Vagina (tissue), 2 donors: ENCODE measurements at regions not wholly inside any gene's neighbourhood (a gene's known extent, or its start where the extent isn't known, plus 50 kb on each side); places are given as distances from the start of the nearest gene placed in this dataset.

Experiments
- DNase-seq, 2 donors: peaks; one replicate each; pipeline ENCODE4 v3.0.0-alpha.2; 2017; ENCODE audit errors: extremely low spot score in 2 of 2
- H3K27ac ChIP-seq: fragments of 200-600 bp; sonication (generic); one replicate; pipeline ENCODE4 v1.5.1; 2019
- H3K27me3 ChIP-seq: fragments of 200-600 bp; sonication (generic); one replicate; pipeline ENCODE4 v1.5.1; 2019
- H3K36me3 ChIP-seq, 2 donors: fragments of 200-600 bp; sonication (generic); one replicate each; pipeline ENCODE4 v1.5.1; 2017 to 2019
- H3K4me1 ChIP-seq: fragments of 200-600 bp; sonication (generic); one replicate; pipeline ENCODE4 v1.5.1; 2019
- H3K4me3 ChIP-seq, 2 donors: fragments of 200-600 bp; sonication (generic); 1 replicate in 1 of 2; 2 replicates in 1 of 2; pipeline ENCODE4 v1.5.1; 2016 to 2019
- H3K9me3 ChIP-seq: fragments of 200-600 bp; sonication (generic); one replicate; pipeline ENCODE4 v1.5.1; 2019
- POLR2A ChIP-seq, 2 donors: fragments of 450-650 bp; IDR thresholded peaks; one replicate each; pipeline ENCODE4 v1.6.1; 2017; ENCODE audit warnings: antibody characterized with exemption in 2 of 2, mild to moderate bottlenecking in 2 of 2, moderate library complexity in 2 of 2
- POLR2AphosphoS5 ChIP-seq, 2 donors: sonication (generic); formaldehyde crosslinking; IDR thresholded peaks; one replicate each; pipeline ENCODE4 v1.9.0; 2017; ENCODE audit warnings: antibody characterized with exemption in 2 of 2, mild to moderate bottlenecking in 2 of 2, low read depth in 1 of 2; ENCODE audit not compliant: insufficient read depth in 1 of 2
- intact Hi-C: fragments of 100-400 bp; cut with DNase I; formaldehyde crosslinking; loops from one replicate; pipeline ENCODE4 v1.15.1; 2023
- TF ChIP-seq, protein P1 (sequence below), 3 experiments: fragments of 450-650 bp in 2 of 3; fragments of 200-600 bp in 1 of 3; sonication (generic) in 1 of 3; IDR thresholded peaks; one replicate each; pipeline ENCODE4 v1.5.1; 2017 to 2019; ENCODE audit warnings: antibody characterized with exemption in 3 of 3, mild to moderate bottlenecking in 2 of 3, moderate library complexity in 2 of 3

GRCh38 chr7:53272081-53272480, 236.6 kb downstream of the POM121L12 start:
- H3K4me1 ChIP-seq: no peaks in the 10 kb centered on the region
- DNase-seq: no peak
- intact Hi-C loops: no loop called here
- H3K36me3 ChIP-seq: no peaks in the 10 kb centered on the region
- no peak overlapping the region for H3K27ac ChIP-seq
- H3K27me3 ChIP-seq: no peaks in the 10 kb centered on the region
- H3K9me3 ChIP-seq: no peaks in the 10 kb centered on the region
- no peak for TF ChIP-seq POLR2A (IDR thresholded peaks at IDR 0.05)
- TF ChIP-seq, protein P1, sequence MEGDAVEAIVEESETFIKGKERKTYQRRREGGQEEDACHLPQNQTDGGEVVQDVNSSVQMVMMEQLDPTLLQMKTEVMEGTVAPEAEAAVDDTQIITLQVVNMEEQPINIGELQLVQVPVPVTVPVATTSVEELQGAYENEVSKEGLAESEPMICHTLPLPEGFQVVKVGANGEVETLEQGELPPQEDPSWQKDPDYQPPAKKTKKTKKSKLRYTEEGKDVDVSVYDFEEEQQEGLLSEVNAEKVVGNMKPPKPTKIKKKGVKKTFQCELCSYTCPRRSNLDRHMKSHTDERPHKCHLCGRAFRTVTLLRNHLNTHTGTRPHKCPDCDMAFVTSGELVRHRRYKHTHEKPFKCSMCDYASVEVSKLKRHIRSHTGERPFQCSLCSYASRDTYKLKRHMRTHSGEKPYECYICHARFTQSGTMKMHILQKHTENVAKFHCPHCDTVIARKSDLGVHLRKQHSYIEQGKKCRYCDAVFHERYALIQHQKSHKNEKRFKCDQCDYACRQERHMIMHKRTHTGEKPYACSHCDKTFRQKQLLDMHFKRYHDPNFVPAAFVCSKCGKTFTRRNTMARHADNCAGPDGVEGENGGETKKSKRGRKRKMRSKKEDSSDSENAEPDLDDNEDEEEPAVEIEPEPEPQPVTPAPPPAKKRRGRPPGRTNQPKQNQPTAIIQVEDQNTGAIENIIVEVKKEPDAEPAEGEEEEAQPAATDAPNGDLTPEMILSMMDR (IDR thresholded peaks at IDR 0.05): no peak
- H3K4me3 ChIP-seq: no peak overlapping the region

- Histone ChIP-seq H3K27ac (no peak overlapping the region), H3K9me3 (no peaks in the 10 kb centered on the region), H3K36me3 (no peaks in the 10 kb centered on the region), H3K4me1 (no peaks in the 10 kb centered on the region), H3K4me3 (no peak overlapping the region), H3K27me3 (no peaks in the 10 kb centered on the region)
- no peak for TF ChIP-seq POLR2AphosphoS5 (IDR thresholded peaks at IDR 0.05; ENCODE audit: insufficient read depth in 1 of 2, low read depth in 1 of 2)
- TF ChIP-seq, protein P1 (IDR thresholded peaks at IDR 0.05): no peak
- no peak for TF ChIP-seq POLR2A (IDR thresholded peaks at IDR 0.05)
- DNase-seq: no peak
- intact Hi-C loops: no loop called here
These were observed 245.9 kb downstream of the POM121L12 start for GRCh38 chr7:53281312-53281711.

- H3K4me1 ChIP-seq: no peaks in the 10 kb centered on the region
- H3K27me3 ChIP-seq: no peaks in the 10 kb centered on the region
- H3K9me3 ChIP-seq: no peaks in the 10 kb centered on the region
- H3K27ac ChIP-seq: no peak overlapping the region
- no peak for DNase-seq
- H3K36me3 ChIP-seq: no peaks in the 10 kb centered on the region
- no peak for TF ChIP-seq POLR2AphosphoS5 (IDR thresholded peaks at IDR 0.05; ENCODE audit: insufficient read depth in 1 of 2, low read depth in 1 of 2)
- TF ChIP-seq POLR2A (IDR thresholded peaks at IDR 0.05): no peak
- TF ChIP-seq, protein P1 (IDR thresholded peaks at IDR 0.05): no peak
- no peak overlapping the region for H3K4me3 ChIP-seq
- intact Hi-C loops: no loop called here
These were observed 256.9 kb downstream of the POM121L12 start for GRCh38 chr7:53292341-53292740.

- no peak overlapping the region for H3K4me3 ChIP-seq
- no peak for DNase-seq
- H3K27ac ChIP-seq: no peak overlapping the region
- H3K27me3 ChIP-seq: no peaks in the 10 kb centered on the region
- H3K9me3 ChIP-seq: no peaks in the 10 kb centered on the region
- H3K4me1 ChIP-seq: no peaks in the 10 kb centered on the region
- TF ChIP-seq POLR2A (IDR thresholded peaks at IDR 0.05) (no peak), POLR2AphosphoS5 (IDR thresholded peaks at IDR 0.05; ENCODE audit: insufficient read depth in 1 of 2, low read depth in 1 of 2) (no peak)
- TF ChIP-seq, protein P1 (IDR thresholded peaks at IDR 0.05): no peak
- H3K36me3 ChIP-seq: no peaks in the 10 kb centered on the region
- intact Hi-C loops: no loop called here
These were observed 267.2 kb downstream of the POM121L12 start for GRCh38 chr7:53302496-53303246.

DNA sequence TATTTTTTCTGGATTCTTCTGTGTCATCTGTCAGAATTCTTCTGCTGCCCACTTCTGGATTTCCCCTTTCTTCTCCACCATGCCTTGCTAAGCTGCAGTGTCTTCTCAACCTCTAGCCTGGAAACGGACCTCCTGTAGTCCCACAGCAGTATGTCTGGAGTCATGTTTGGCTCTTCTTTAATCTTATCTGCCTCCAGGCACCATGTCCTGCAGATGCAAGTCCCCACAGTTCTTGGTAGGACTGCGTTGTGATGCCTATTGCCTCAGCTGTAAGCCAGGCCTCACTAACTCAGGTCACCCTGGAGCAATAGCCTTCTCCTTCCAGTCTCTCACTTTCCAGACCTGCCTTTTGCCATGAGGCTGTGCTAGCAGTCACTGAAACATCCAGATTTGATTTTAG, 268.3 kb downstream of the POM121L12 start:
- Histone ChIP-seq H3K36me3 (no peaks in the 10 kb centered on the region), H3K27me3 (no peaks in the 10 kb centered on the region), H3K9me3 (no peaks in the 10 kb centered on the region), H3K4me3 (no peak overlapping the region), H3K27ac (no peak overlapping the region), H3K4me1 (no peaks in the 10 kb centered on the region)
- TF ChIP-seq, protein P1 (IDR thresholded peaks at IDR 0.05): no peak
- TF ChIP-seq POLR2AphosphoS5 (IDR thresholded peaks at IDR 0.05; ENCODE audit: insufficient read depth in 1 of 2, low read depth in 1 of 2) (no peak), POLR2A (IDR thresholded peaks at IDR 0.05) (no peak)
- no peak for DNase-seq
- intact Hi-C loops: no loop called here
